SU-DHL-6 (cell line): ENCODE measurements at regions not wholly inside any gene's neighbourhood (a gene's known extent, or its start where the extent isn't known, plus 50 kb on each side); places are given as distances from the start of the nearest gene placed in this dataset.

ENCODE experiments used
- H2AFZ ChIP-seq: fragments of 200-600 bp; sonication (generic); 2 replicates; pipeline ENCODE4 v1.6.1; 2014; ENCODE audit warnings: low read depth, mild to moderate bottlenecking, moderate library complexity, mixed read lengths, antibody characterized with exemption, low read length; ENCODE audit not compliant: severe bottlenecking
- H3F3A ChIP-seq: fragments of 200-600 bp; shearing (Covaris generic); 2 replicates; pipeline ENCODE4 v1.6.0; 2016; ENCODE audit warnings: antibody characterized with exemption, mild to moderate bottlenecking; ENCODE audit not compliant: insufficient read depth
- H3K27ac ChIP-seq: fragments of 200-600 bp; sonication (generic); 2 replicates; pipeline ENCODE4 v1.5.1; 2016; ENCODE audit warnings: low read depth, mild to moderate bottlenecking, low read length, moderate library complexity, mixed read lengths
- H3K27me3 ChIP-seq: fragments of 200-600 bp; sonication (generic), shearing (Covaris generic); 2 replicates; pipeline ENCODE4 v1.6.0; 2014; ENCODE audit warnings: mild to moderate bottlenecking, low read length
- H3K36me3 ChIP-seq: fragments of 200-600 bp; sonication (generic); 2 replicates; pipeline ENCODE4 v1.6.1; 2014; ENCODE audit warnings: mild to moderate bottlenecking, low read length, mixed read lengths
- H3K4me2 ChIP-seq: fragments of 300-600, 200-600 bp; shearing (Covaris generic), sonication (generic); 2 replicates; pipeline ENCODE4 v1.6.0; 2014; ENCODE audit warnings: low read length, low read depth, mild to moderate bottlenecking; ENCODE audit not compliant: poor library complexity, severe bottlenecking
- H3K4me3 ChIP-seq: fragments of 200-600 bp; sonication (generic); 2 replicates; pipeline ENCODE4 v1.5.1; 2014; ENCODE audit warnings: antibody characterized with exemption, low read length, mild to moderate bottlenecking, mixed read lengths; ENCODE audit not compliant: insufficient read depth, poor library complexity, severe bottlenecking
- H3K79me2 ChIP-seq: fragments of 200-600 bp; sonication (generic); 2 replicates; pipeline ENCODE4 v1.6.1; 2014; ENCODE audit warnings: mild to moderate bottlenecking, low read length, moderate library complexity; ENCODE audit not compliant: insufficient read depth
- H3K9ac ChIP-seq: fragments of 200-600 bp; sonication (generic); 2 replicates; pipeline ENCODE4 v1.7.0; 2014; ENCODE audit warnings: mild to moderate bottlenecking, low read length
- H3K9me2 ChIP-seq: fragments of 200-600 bp; sonication (generic); replicated peaks from 2 replicates; pipeline ENCODE4 v1.6.1; 2014; ENCODE audit warnings: low read length; ENCODE audit not compliant: insufficient read depth
- H3K9me3 ChIP-seq: fragments of 200-600 bp; sonication (generic); 2 replicates; pipeline ENCODE4 v1.6.1; 2014; ENCODE audit warnings: low read length, mixed read lengths; ENCODE audit not compliant: insufficient read depth
- H4K20me1 ChIP-seq: fragments of 200-600 bp; sonication (generic); 2 replicates; pipeline ENCODE4 v1.6.1; 2014; ENCODE audit warnings: low read depth, mild to moderate bottlenecking, antibody characterized with exemption, low read length, moderate library complexity, mixed read lengths
- EZH2phosphoT487 ChIP-seq: fragments of 200-600 bp; sonication (generic), shearing (Covaris generic); conservative IDR thresholded peaks from 2 replicates; pipeline ENCODE4 v1.6.1; 2018; ENCODE audit warnings: mild to moderate bottlenecking, antibody characterized with exemption, low read length, moderate library complexity, mixed read lengths
- TF ChIP-seq, protein P1 (sequence below): fragments of 200-600 bp; sonication (generic); IDR thresholded peaks from one replicate; pipeline ENCODE4 v1.5.1; 2017; ENCODE audit warnings: antibody characterized with exemption, mild to moderate bottlenecking, low read length, moderate library complexity; ENCODE audit not compliant: insufficient read depth, poor library complexity, severe bottlenecking

GRCh38 chr21:35963920-35964451 lies 96.3 kb downstream of the SETD4 start:
- TF ChIP-seq, protein P1, sequence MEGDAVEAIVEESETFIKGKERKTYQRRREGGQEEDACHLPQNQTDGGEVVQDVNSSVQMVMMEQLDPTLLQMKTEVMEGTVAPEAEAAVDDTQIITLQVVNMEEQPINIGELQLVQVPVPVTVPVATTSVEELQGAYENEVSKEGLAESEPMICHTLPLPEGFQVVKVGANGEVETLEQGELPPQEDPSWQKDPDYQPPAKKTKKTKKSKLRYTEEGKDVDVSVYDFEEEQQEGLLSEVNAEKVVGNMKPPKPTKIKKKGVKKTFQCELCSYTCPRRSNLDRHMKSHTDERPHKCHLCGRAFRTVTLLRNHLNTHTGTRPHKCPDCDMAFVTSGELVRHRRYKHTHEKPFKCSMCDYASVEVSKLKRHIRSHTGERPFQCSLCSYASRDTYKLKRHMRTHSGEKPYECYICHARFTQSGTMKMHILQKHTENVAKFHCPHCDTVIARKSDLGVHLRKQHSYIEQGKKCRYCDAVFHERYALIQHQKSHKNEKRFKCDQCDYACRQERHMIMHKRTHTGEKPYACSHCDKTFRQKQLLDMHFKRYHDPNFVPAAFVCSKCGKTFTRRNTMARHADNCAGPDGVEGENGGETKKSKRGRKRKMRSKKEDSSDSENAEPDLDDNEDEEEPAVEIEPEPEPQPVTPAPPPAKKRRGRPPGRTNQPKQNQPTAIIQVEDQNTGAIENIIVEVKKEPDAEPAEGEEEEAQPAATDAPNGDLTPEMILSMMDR, result no peak
- TF ChIP-seq EZH2phosphoT487, result no peak
- no peak overlapping the region for H3K4me2 ChIP-seq

DNA sequence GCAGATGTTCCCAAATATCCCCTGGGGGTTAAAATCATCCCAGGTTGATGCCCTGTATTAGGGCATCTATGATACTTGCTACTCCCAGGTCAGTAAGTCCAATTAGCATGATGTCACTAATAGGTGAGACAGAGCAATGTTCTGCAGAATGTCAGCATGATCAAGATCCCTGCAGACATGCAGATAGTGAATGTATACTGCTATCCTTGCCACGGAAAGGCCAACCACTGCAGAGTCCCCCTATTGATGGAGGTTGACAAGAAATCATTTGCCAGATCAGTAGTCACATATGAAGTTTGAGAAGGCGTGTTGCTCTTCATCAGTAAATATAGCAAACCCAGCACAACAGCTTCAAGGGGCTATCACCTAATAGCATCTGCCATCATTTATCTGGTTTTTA lies 97.4 kb downstream of the SETD4 start:
- Histone ChIP-seq H3K9me2 (no peaks in the 10 kb centered on the region), H3K4me3 (no peak overlapping the region), H3K27me3 (no peaks in the 10 kb centered on the region), H3K79me2 (no peaks in the 10 kb centered on the region), H3K4me2 (no peak overlapping the region), H3K36me3 (no peaks in the 10 kb centered on the region), H3K9me3 (no peaks in the 10 kb centered on the region), H2AFZ (no peak overlapping the region), H3K9ac (no peak overlapping the region), H3F3A (no peaks in the 10 kb centered on the region), H4K20me1 (no peaks in the 10 kb centered on the region), H3K27ac (no peak overlapping the region)
- no peak for TF ChIP-seq EZH2phosphoT487
- TF ChIP-seq, protein P1, result no peak

More at GRCh38 chr21:35963920-35964451, 96.3 kb downstream of the SETD4 start:
- Histone ChIP-seq H3K9me3 (no peaks in the 10 kb centered on the region), H2AFZ (no peak overlapping the region), H3F3A (no peaks in the 10 kb centered on the region), H3K9ac (no peak overlapping the region), H3K36me3 (no peaks in the 10 kb centered on the region), H3K27me3 (no peaks in the 10 kb centered on the region; the same call in 1 of the 2 replicates), H3K9me2 (no peaks in the 10 kb centered on the region), H3K4me3 (no peak overlapping the region), H3K27ac (no peak overlapping the region), H3K79me2 (no peaks in the 10 kb centered on the region), H4K20me1 (no peaks in the 10 kb centered on the region)

- Histone ChIP-seq H3K27me3 (no peaks in the 10 kb centered on the region), H3K27ac (no peak overlapping the region), H3K9me2 (no peaks in the 10 kb centered on the region), H3F3A (no peaks in the 10 kb centered on the region), H3K4me2 (no peak overlapping the region), H3K9me3 (no peaks in the 10 kb centered on the region), H3K9ac (no peak overlapping the region), H3K4me3 (no peak overlapping the region), H3K79me2 (no peaks in the 10 kb centered on the region), H4K20me1 (no peaks in the 10 kb centered on the region), H2AFZ (no peak overlapping the region), H3K36me3 (no peaks in the 10 kb centered on the region)
- TF ChIP-seq EZH2phosphoT487, result no peak
- TF ChIP-seq, protein P1, result no peak
Measured at GRCh38 chr21:35954066-35954465, 106.3 kb downstream of the SETD4 start.
